GM23338 (cell line): ENCODE measurements at regions not wholly inside any gene's neighbourhood (a gene's known extent, or its start where the extent isn't known, plus 50 kb on each side); places are given as distances from the start of the nearest gene placed in this dataset.

Experiments
- ATAC-seq: fragments of 200-7000 bp; cut with Tn5 transposase; 3 replicates; pipeline ENCODE4 v1.9.1; 2020
- DNase-seq: peaks from one replicate; pipeline ENCODE4 v3.0.0-alpha.2; 2015; ENCODE audit warnings: low spot score
- H2AFZ ChIP-seq: fragments of 200-600 bp; sonication (generic); 2 replicates; pipeline ENCODE4 v1.8.0; 2016; ENCODE audit warnings: antibody characterized with exemption, mild to moderate bottlenecking, moderate library complexity
- H3F3A ChIP-seq: fragments of 200-600 bp; sonication (generic); replicated peaks from 2 replicates; pipeline ENCODE4 v1.8.0; 2017; ENCODE audit warnings: antibody characterized with exemption, mixed run types, low read depth
- H3K27ac ChIP-seq: fragments of 200-600 bp; sonication (generic); 2 replicates; pipeline ENCODE4 v1.6.1; 2016; ENCODE audit warnings: low read depth
- H3K27me3 ChIP-seq: fragments of 200-600 bp; sonication (generic); 2 replicates; pipeline ENCODE4 v1.8.0; 2016; ENCODE audit warnings: mild to moderate bottlenecking, mixed run types, moderate library complexity; ENCODE audit not compliant: insufficient read depth
- H3K36me3 ChIP-seq: fragments of 200-600 bp; sonication (generic); 2 replicates; pipeline ENCODE4 v1.8.0; 2016; ENCODE audit warnings: mild to moderate bottlenecking; ENCODE audit not compliant: insufficient read depth
- H3K4me1 ChIP-seq: fragments of 200-600 bp; sonication (generic); 2 replicates; pipeline ENCODE4 v1.8.0; 2016; ENCODE audit warnings: mild to moderate bottlenecking, moderate library complexity; ENCODE audit not compliant: insufficient read depth
- H3K4me2 ChIP-seq: fragments of 200-600 bp; sonication (generic); 2 replicates; pipeline ENCODE4 v1.7.1; 2017; ENCODE audit warnings: mixed run types
- H3K4me3 ChIP-seq: fragments of 200-600 bp; sonication (generic); 2 replicates; pipeline ENCODE4 v1.6.1; 2016; ENCODE audit warnings: mixed run types
- H3K79me2 ChIP-seq: fragments of 200-600 bp; sonication (generic); replicated peaks from 2 replicates; pipeline ENCODE4 v1.8.0; 2017; ENCODE audit warnings: mild to moderate bottlenecking; ENCODE audit not compliant: insufficient read depth
- H3K9me2 ChIP-seq: fragments of 200-600 bp; sonication (generic); 2 replicates; pipeline ENCODE4 v1.8.0; 2017; ENCODE audit not compliant: insufficient read depth
- H4K20me1 ChIP-seq: fragments of 200-600 bp; sonication (generic); replicated peaks from 2 replicates; pipeline ENCODE4 v1.8.0; 2017; ENCODE audit warnings: mild to moderate bottlenecking; ENCODE audit not compliant: insufficient read depth
- H3K27ac Mint-ChIP-seq: 2 replicates; pipeline ENCODE4 v1.8.0; 2020; ENCODE audit warnings: inconsistent platforms, mild to moderate bottlenecking, moderate library complexity, mixed read lengths
- H3K27me3 Mint-ChIP-seq: 3 replicates; pipeline ENCODE4 v1.8.0; 2022; ENCODE audit warnings: low read depth, mild to moderate bottlenecking, moderate library complexity, mixed read lengths, inconsistent platforms; ENCODE audit not compliant: insufficient read depth, poor library complexity
- H3K36me3 Mint-ChIP-seq: 3 replicates; pipeline ENCODE4 v1.8.0; 2021; ENCODE audit warnings: low read depth, mild to moderate bottlenecking, inconsistent platforms, moderate library complexity, mixed read lengths
- H3K4me1 Mint-ChIP-seq: 3 replicates; pipeline ENCODE4 v1.8.0; 2020; ENCODE audit warnings: mild to moderate bottlenecking, inconsistent platforms, mixed read lengths
- H3K4me3 Mint-ChIP-seq: 3 replicates; pipeline ENCODE4 v1.8.0; 2021; ENCODE audit warnings: moderate library complexity, mild to moderate bottlenecking, inconsistent platforms, mixed read lengths
- H3K9me3 Mint-ChIP-seq: 3 replicates; pipeline ENCODE4 v1.8.0; 2020; ENCODE audit warnings: moderate library complexity, mild to moderate bottlenecking, inconsistent platforms, mixed read lengths
- CREB1 ChIP-seq: fragments of 250-450 bp; sonication (Bioruptor Pico); IDR thresholded peaks from 2 replicates; pipeline ENCODE4 v1.5.0; 2020; ENCODE audit warnings: low read depth, mild to moderate bottlenecking, moderate library complexity
- CTCF ChIP-seq, 2 experiments: fragments of 200-600 bp in 1 of 2; sonication (generic) in 1 of 2; conservative IDR thresholded peaks; 2 replicates each; pipeline versions ENCODE4 v1.5.1 to v1.6.1; 2016 to 2017; ENCODE audit warnings: antibody characterized with exemption in 2 of 2, low read depth in 2 of 2, mild to moderate bottlenecking in 2 of 2, moderate library complexity in 1 of 2
- ETS1 ChIP-seq: IDR thresholded peaks from 2 replicates; pipeline ENCODE4 v1.6.1; 2016; ENCODE audit warnings: antibody characterized with exemption
- EZH2 ChIP-seq: fragments of 200-600 bp; sonication (generic); IDR thresholded peaks from one replicate; pipeline ENCODE4 v1.8.0; 2017; ENCODE audit warnings: antibody characterized with exemption, mild to moderate bottlenecking, low read depth; ENCODE audit not compliant: unreplicated experiment
- EZH2phosphoT487 ChIP-seq: fragments of 200-600 bp; sonication (generic); IDR thresholded peaks from one replicate; pipeline ENCODE4 v1.8.1; 2018; ENCODE audit warnings: antibody characterized with exemption; ENCODE audit not compliant: unreplicated experiment
- JUNB ChIP-seq: IDR thresholded peaks from one replicate; pipeline ENCODE4 v1.6.1; 2016; ENCODE audit warnings: antibody characterized with exemption; ENCODE audit not compliant: unreplicated experiment
- NANOG ChIP-seq: IDR thresholded peaks from 2 replicates; pipeline ENCODE4 v1.6.1; 2016; ENCODE audit warnings: antibody characterized with exemption, borderline replicate concordance
- STAT1 ChIP-seq: IDR thresholded peaks from one replicate; pipeline ENCODE4 v1.6.1; 2016; ENCODE audit warnings: antibody characterized with exemption; ENCODE audit not compliant: unreplicated experiment
- ZNF114 ChIP-seq: fragments of 250-450 bp; sonication (Bioruptor Pico); IDR thresholded peaks from 2 replicates; pipeline ENCODE4 v1.5.0; 2020; ENCODE audit warnings: mild to moderate bottlenecking, moderate library complexity
- ZNF331 ChIP-seq: fragments of 250-450 bp; sonication (Bioruptor Pico); IDR thresholded peaks from 2 replicates; pipeline ENCODE4 v1.5.0; 2020; ENCODE audit warnings: low read depth, mild to moderate bottlenecking, moderate library complexity

- no peaks in the 10 kb centered on the region for H4K20me1 ChIP-seq
- no peaks in the 10 kb centered on the region for H3K4me1 ChIP-seq
- TF ChIP-seq CTCF (conservative IDR thresholded peaks at IDR 0.05; ENCODE audit: low read depth in 2 of 2): no peak
- no peak for TF ChIP-seq ZNF114 (CRISPR knock-in tag)
- no peak for TF ChIP-seq NANOG
- TF ChIP-seq ZNF331 (CRISPR knock-in tag): no peak
- TF ChIP-seq CREB1 (CRISPR knock-in tag): no peak
- no peak for TF ChIP-seq STAT1
- no peak for TF ChIP-seq EZH2
- no peak for TF ChIP-seq ETS1
- H3F3A ChIP-seq: no peaks in the 10 kb centered on the region
- H3K36me3 ChIP-seq: no peaks in the 10 kb centered on the region
- H3K27ac Mint-ChIP-seq: no peak overlapping the region
- ATAC-seq (no peak), DNase-seq (no peak)
- H3K27ac ChIP-seq: no peak overlapping the region
- no peak overlapping the region for H3K4me3 ChIP-seq
- H3K4me1 Mint-ChIP-seq: peaks cover 11% of the 10 kb centered on the region; the same call in 2 of the 3 replicates
- no peak overlapping the region for H2AFZ ChIP-seq
- H3K4me3 Mint-ChIP-seq: no peak overlapping the region
- H3K9me2 ChIP-seq: no peaks in the 10 kb centered on the region; the same call in none of the 2 replicates
- no peaks in the 10 kb centered on the region for H3K27me3 ChIP-seq
- H3K4me2 ChIP-seq: no peak overlapping the region
- no peaks in the 10 kb centered on the region for H3K27me3 Mint-ChIP-seq
- H3K36me3 Mint-ChIP-seq: no peaks in the 10 kb centered on the region
- no peaks in the 10 kb centered on the region for H3K9me3 Mint-ChIP-seq
- H3K79me2 ChIP-seq: no peaks in the 10 kb centered on the region
Measured at GRCh38 chr14:49051328-49052060, 534.7 kb downstream of the RPS29 start.

- no peaks in the 10 kb centered on the region for H3K36me3 ChIP-seq
- Mint-ChIP-seq H3K9me3 (no peaks in the 10 kb centered on the region), H3K36me3 (no peaks in the 10 kb centered on the region), H3K27me3 (no peaks in the 10 kb centered on the region), H3K4me1 (peaks cover 11% of the 10 kb centered on the region; the same call in 2 of the 3 replicates), H3K4me3 (no peak overlapping the region), H3K27ac (no peak overlapping the region)
- H3F3A ChIP-seq: no peaks in the 10 kb centered on the region
- H3K4me2 ChIP-seq: no peak overlapping the region
- H3K9me2 ChIP-seq: no peaks in the 10 kb centered on the region; the same call in none of the 2 replicates
- H3K4me3 ChIP-seq: no peak overlapping the region
- H2AFZ ChIP-seq: 0 out of 2 replicates have a peak overlapping the region, but pooled peaks have one; percentile 52
- H3K27ac ChIP-seq: no peak overlapping the region
- ATAC-seq (no peak), DNase-seq (no peak)
- H3K4me1 ChIP-seq: no peaks in the 10 kb centered on the region
- H4K20me1 ChIP-seq: no peaks in the 10 kb centered on the region
- H3K27me3 ChIP-seq: no peaks in the 10 kb centered on the region
- H3K79me2 ChIP-seq: no peaks in the 10 kb centered on the region
- TF ChIP-seq STAT1 (no peak), NANOG (no peak), CREB1 (CRISPR knock-in tag) (no peak), EZH2phosphoT487 (no peak), ZNF114 (CRISPR knock-in tag) (no peak), EZH2 (no peak), ZNF331 (CRISPR knock-in tag) (no peak), ETS1 (no peak), JUNB (no peak)
Measured at GRCh38 chr14:49050822-49051221, 535.4 kb downstream of the RPS29 start.
